Ovary (tissue), 3 donors: ENCODE measurements at regions not wholly inside any gene's neighbourhood (a gene's known extent, or its start where the extent isn't known, plus 50 kb on each side); places are given as distances from the start of the nearest gene placed in this dataset.

Experiments used
- CTCF ChIP-seq, 3 donors: fragments of 450-650 bp in 2 of 3; fragments of 200-600 bp in 1 of 3; IDR thresholded peaks; one replicate each; pipeline versions ENCODE4 v1.5.1 to v1.8.0; 2016 to 2022; ENCODE audit warnings: antibody characterized with exemption in 3 of 3, mild to moderate bottlenecking in 1 of 3
- EP300 ChIP-seq: sonication (generic); formaldehyde crosslinking; IDR thresholded peaks from one replicate; pipeline ENCODE4 v1.6.1; 2017; ENCODE audit warnings: antibody characterized with exemption
- POLR2A ChIP-seq: fragments of 450-650 bp; IDR thresholded peaks from one replicate; pipeline ENCODE4 v1.6.1; 2017; ENCODE audit warnings: antibody characterized with exemption, mild to moderate bottlenecking, moderate library complexity
- donor health status: DM: no; HTN: no; CAD: no.

DNA sequence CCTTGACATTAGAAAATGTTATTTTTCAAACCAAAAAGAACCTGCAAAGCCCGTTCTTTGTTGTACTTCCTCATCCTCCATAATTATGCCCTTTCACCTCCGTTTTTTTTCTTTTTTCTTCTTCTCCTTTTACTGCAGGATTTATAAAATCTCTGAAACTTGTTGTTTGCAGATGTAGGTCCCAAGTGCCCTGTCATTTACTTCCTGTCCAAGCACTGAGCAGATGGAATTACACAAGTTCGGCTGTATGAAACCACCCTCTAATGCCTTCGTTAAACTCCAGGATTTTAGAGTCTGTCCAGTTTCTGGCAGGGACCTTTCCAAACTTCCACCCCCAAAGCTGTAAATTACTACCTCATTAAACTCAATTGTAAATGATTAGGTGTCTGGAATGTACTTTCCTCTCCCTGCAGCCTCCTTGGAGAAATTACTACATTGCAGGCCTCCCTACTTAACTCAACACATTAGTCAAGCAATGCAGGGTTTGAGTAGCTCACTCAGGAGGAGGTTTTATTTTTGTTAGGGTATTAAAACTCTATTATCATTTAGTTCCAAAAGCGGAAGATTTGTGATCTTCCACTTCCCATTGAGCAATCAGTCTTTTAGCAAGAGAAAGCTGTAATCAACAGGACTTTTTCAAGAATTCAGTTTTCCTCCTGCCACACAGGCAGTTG, 125.6 kb upstream of the LPAR1 start:
- TF ChIP-seq EP300, result no peak
- no peak for TF ChIP-seq CTCF (IDR thresholded peaks at IDR 0.05)
- no peak for TF ChIP-seq POLR2A
